SU-DHL-6 (cell line): ENCODE measurements at regions not wholly inside any gene's neighbourhood (a gene's known extent, or its start where the extent isn't known, plus 50 kb on each side); places are given as distances from the start of the nearest gene placed in this dataset.
"Not testable (repeated sequence)": the region's sequence is repeated elsewhere in the genome, so short reads cannot be mapped to it uniquely, and the experiment has no call there.

ENCODE experiments used
- CTCF ChIP-seq: fragments of 200-600 bp; sonication (generic); IDR thresholded peaks from one replicate; pipeline ENCODE4 v1.5.1; 2017; ENCODE audit warnings: antibody characterized with exemption, mild to moderate bottlenecking, low read length, moderate library complexity; ENCODE audit not compliant: insufficient read depth, poor library complexity, severe bottlenecking
- EZH2phosphoT487 ChIP-seq: fragments of 200-600 bp; sonication (generic), shearing (Covaris generic); conservative IDR thresholded peaks from 2 replicates; pipeline ENCODE4 v1.6.1; 2018; ENCODE audit warnings: mild to moderate bottlenecking, antibody characterized with exemption, low read length, moderate library complexity, mixed read lengths

- not testable (repeated sequence) for TF ChIP-seq CTCF, EZH2phosphoT487
Measured at GRCh38 chr2:237005341-237005740, 80.3 kb upstream of the COPS8 start.
